ENCODE measurements at regions not wholly inside any gene's neighbourhood (a gene's known extent, or its start where the extent isn't known, plus 50 kb on each side); places are given as distances from the start of the nearest gene placed in this dataset.

GRCh38 chr22:47630741-47631534 is 868.5 kb downstream of the TBC1D22A start:
- H3K4me3 ChIP-seq (ENCODE audit: low read depth, low read length), result no peak overlapping the region
- DNase-seq (ENCODE audit: low read depth), result no peak
- TF ChIP-seq CTCF (IDR thresholded peaks at IDR 0.05; ENCODE audit: low read depth, low read length, missing control alignments), result no peak

GRCh38 chr22:47629791-47630655 is 867.6 kb downstream of the TBC1D22A start:
- DNase-seq (ENCODE audit: low read depth), result no peak
- no peak for TF ChIP-seq CTCF (IDR thresholded peaks at IDR 0.05; ENCODE audit: low read depth, low read length, missing control alignments)

GRCh38 chr22:47629273-47629711 is 866.8 kb downstream of the TBC1D22A start:
- no peak overlapping the region for H3K4me3 ChIP-seq (ENCODE audit: low read depth, low read length)
- no peak for DNase-seq (ENCODE audit: low read depth)
- no peak for TF ChIP-seq CTCF (IDR thresholded peaks at IDR 0.05; ENCODE audit: low read depth, low read length, missing control alignments)

More at GRCh38 chr22:47629791-47630655, 867.6 kb downstream of the TBC1D22A start:
- no peak overlapping the region for H3K4me3 ChIP-seq (ENCODE audit: low read depth, low read length)

- no peak for DNase-seq (ENCODE audit: low read depth)
- TF ChIP-seq CTCF (IDR thresholded peaks at IDR 0.05; ENCODE audit: low read depth, low read length, missing control alignments), result no peak
- no peak overlapping the region for H3K4me3 ChIP-seq (ENCODE audit: low read depth, low read length)
Measured at GRCh38 chr22:47628477-47629272, 866.2 kb downstream of the TBC1D22A start.

GRCh38 chr22:47627556-47628253 is 865.3 kb downstream of the TBC1D22A start:
- no peak overlapping the region for H3K4me3 ChIP-seq (ENCODE audit: low read depth, low read length)
- no peak for DNase-seq (ENCODE audit: low read depth)
- TF ChIP-seq CTCF (IDR thresholded peaks at IDR 0.05; ENCODE audit: low read depth, low read length, missing control alignments), result no peak
